GM12878 (cell line): ENCODE measurements at regions not wholly inside any gene's neighbourhood (a gene's known extent, or its start where the extent isn't known, plus 50 kb on each side); places are given as distances from the start of the nearest gene placed in this dataset.
A peak's percentile ranks its signal among the peaks of the same experiment; 100 is the strongest.

Experiments used
- ATAC-seq: fragments of 200-7000 bp; cut with Tn5 transposase; 3 replicates; pipeline ENCODE4 v1.9.1; 2020; ENCODE audit warnings: mild to moderate bottlenecking, moderate library complexity
- BruUV-seq: library from RNA; stranded (reverse); fragments of 400-500 nt; replicated peaks from 2 replicates; lab custom pipeline; 2021; lab: Mats Ljungman, UMichigan
- CTCF ChIA-PET: fragments of 300-600 bp; sonication (Branson Sonifier 250); formaldehyde crosslinking; extraction: SDS; loops from one replicate; lab custom pipeline; 2021; ENCODE audit warnings: inconsistent platforms; lab: Yijun Ruan, JAX
- POLR2A ChIA-PET: fragments of 350-600 bp; formaldehyde crosslinking; extraction: SDS; loops from one replicate; lab custom pipeline; 2021; ENCODE audit warnings: inconsistent platforms; lab: Charles Lee
- RAD21 ChIA-PET: fragments of 300-600 bp; sonication (Branson Sonifier 250); formaldehyde crosslinking; loops from one replicate; lab custom pipeline; 2023; ENCODE audit warnings: antibody characterized with exemption; ENCODE audit not compliant: unreplicated experiment; lab: Charles Lee
- SMC1A ChIA-PET: fragments of 300-600 bp; sonication (Branson Sonifier 250); formaldehyde crosslinking; loops from one replicate; lab custom pipeline; 2023; ENCODE audit not compliant: unreplicated experiment, uncharacterized antibody; lab: Charles Lee
- DNase-seq: peaks from one replicate; pipeline ENCODE4 v3.0.0-alpha.2; 2011; ENCODE audit warnings: low read depth, low spot score
- FAIRE-seq: peaks from 3 replicates; lab custom pipeline; 2011; peaks lifted over from hg19 to GRCh38; lab: Jason Lieb, UNC
- H2AFZ ChIP-seq: 2 replicates; pipeline ENCODE4 v1.6.0; 2011; ENCODE audit warnings: low read depth, low read length, control low read depth; ENCODE audit not compliant: control insufficient read depth
- H3K27ac ChIP-seq: 2 replicates; pipeline ENCODE4 v1.5.1; 2011; ENCODE audit warnings: control low read depth; ENCODE audit not compliant: control insufficient read depth, insufficient read depth
- H3K27me3 ChIP-seq, 2 experiments: replicated peaks in 1 of 2; 2 replicates each; pipeline versions ENCODE4 v1.6.0 to v1.6.1; 2011; ENCODE audit warnings: low read length in 1 of 2; ENCODE audit not compliant: control insufficient read depth in 2 of 2, insufficient read depth in 2 of 2
- H3K36me3 ChIP-seq, 2 experiments: 2 replicates each; pipeline ENCODE4 v1.5.1; 2011; ENCODE audit warnings: low read length in 1 of 2; ENCODE audit not compliant: control insufficient read depth in 2 of 2, insufficient read depth in 2 of 2
- H3K4me1 ChIP-seq: 2 replicates; pipeline ENCODE4 v1.6.1; 2011; ENCODE audit warnings: mild to moderate bottlenecking, low read length, moderate library complexity, mixed read lengths; ENCODE audit not compliant: control insufficient read depth, insufficient read depth
- H3K4me2 ChIP-seq: 2 replicates; pipeline ENCODE4 v1.6.0; 2011; ENCODE audit warnings: control low read depth; ENCODE audit not compliant: control insufficient read depth, insufficient read depth
- H3K4me3 ChIP-seq: fragments of 200-600 bp; sonication (generic); 2 replicates; pipeline ENCODE4 v1.5.1; 2016
- H3K79me2 ChIP-seq: 2 replicates; pipeline ENCODE4 v1.6.0; 2011; ENCODE audit warnings: low read length; ENCODE audit not compliant: control insufficient read depth, insufficient read depth
- H3K9ac ChIP-seq: 2 replicates; pipeline ENCODE4 v1.8.0; 2011; ENCODE audit warnings: low read length, control low read depth, mixed read lengths; ENCODE audit not compliant: control insufficient read depth, insufficient read depth
- H3K9me3 ChIP-seq: replicated peaks from 3 replicates; pipeline ENCODE4 v1.5.1; 2011; ENCODE audit warnings: mild to moderate bottlenecking, low read length; ENCODE audit not compliant: control insufficient read depth, insufficient read depth
- H4K20me1 ChIP-seq: 2 replicates; pipeline ENCODE4 v1.6.0; 2011; ENCODE audit not compliant: control insufficient read depth, insufficient read depth
- ASH2L ChIP-seq: fragments of 300-600, 200-600 bp; sonication (generic); IDR thresholded peaks from 2 replicates; pipeline ENCODE4 v1.6.1; 2017; ENCODE audit warnings: low read depth, mild to moderate bottlenecking, borderline replicate concordance
- ATF7 ChIP-seq: fragments of 450-650 bp; IDR thresholded peaks from 2 replicates; pipeline ENCODE4 v1.6.1; 2016; ENCODE audit warnings: low read depth, mild to moderate bottlenecking
- ESRRA ChIP-seq: IDR thresholded peaks from 2 replicates; pipeline ENCODE4 v1.6.1; 2012; ENCODE audit warnings: mild to moderate bottlenecking, low read length, improper control_type of control experiment
- GABPA ChIP-seq: IDR thresholded peaks from 2 replicates; pipeline ENCODE4 v1.6.1; 2014; ENCODE audit warnings: antibody characterized with exemption, low read depth, mild to moderate bottlenecking, inconsistent platforms
- MXI1 ChIP-seq: fragments of 150-350 bp; IDR thresholded peaks from 2 replicates; pipeline ENCODE4 v1.6.1; 2011; ENCODE audit warnings: low read depth, mild to moderate bottlenecking, inconsistent platforms, low read length, improper control_type of control experiment
- RBBP5 ChIP-seq: fragments of 200-600 bp; sonication (generic); conservative IDR thresholded peaks from 2 replicates; pipeline ENCODE4 v1.6.1; 2016
- SMAD5 ChIP-seq: IDR thresholded peaks from 2 replicates; pipeline ENCODE4 v1.6.1; 2016; ENCODE audit warnings: antibody characterized with exemption, low read depth
- TCF7 ChIP-seq: IDR thresholded peaks from 2 replicates; pipeline ENCODE4 v1.6.1; 2014; ENCODE audit warnings: antibody characterized with exemption, borderline replicate concordance
- YBX1 ChIP-seq: fragments of 450-650 bp; IDR thresholded peaks from 2 replicates; pipeline ENCODE4 v1.6.1; 2016; ENCODE audit warnings: antibody characterized with exemption
- WGBS: methylation state at CpG from one replicate; pipeline ENCODE4 v1.1.6; 2016; ENCODE audit warnings: low lambda C conversion rate; ENCODE audit not compliant: insufficient replicate concordance, insufficient coverage; ENCODE audit errors: missing lambda C conversion rate; 5-methylcytosine and 5-hydroxymethylcytosine counted together
- in situ Hi-C: fragments of 300-500 bp; cut with MboI; formaldehyde crosslinking; loops from 9 replicates; pipeline ENCODE4 v1.14.3; 2018; ENCODE audit warnings: mixed read lengths
- intact Hi-C: fragments of 100-400 bp; cut with micrococcal nuclease; formaldehyde crosslinking; loops from one replicate; pipeline ENCODE4 v1.14.2; 2022; ENCODE audit not compliant: unreplicated experiment

DNA sequence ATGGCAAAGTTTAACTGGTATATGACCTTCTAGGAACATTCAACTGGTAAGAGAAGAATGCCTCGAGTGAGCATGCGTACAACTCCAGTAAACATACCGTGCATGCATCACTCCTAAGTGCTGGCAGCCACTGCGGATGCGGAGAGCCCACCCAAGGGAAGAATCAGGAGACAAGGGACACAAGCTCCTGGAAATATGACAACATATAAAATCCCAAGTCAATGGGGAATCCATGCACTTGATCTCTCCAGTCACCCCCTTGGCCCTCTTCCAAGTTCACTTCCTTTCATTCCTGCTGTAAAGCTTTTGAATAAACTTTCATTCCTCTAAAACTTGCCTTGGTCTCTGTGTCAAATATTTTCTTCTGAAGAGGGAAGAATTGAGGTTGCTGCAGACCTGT, 168.7 kb upstream of the TMCC3 start (continued):
- TF ChIP-seq ESRRA, result no peak

- no peak overlapping the region for H2AFZ ChIP-seq
- WGBS, result 0% methylated on average over 1 of the region's 1 CpG
- peaks cover 0 to 4% of the 10 kb centered on the region in 2 experiments; a peak in 1 of 4 replicates for H3K36me3 ChIP-seq
- in situ Hi-C loops (loop anchor here (25.0 kb wide), 1 partner anchor 1855 kb away; no protein-coding TSS in a partner anchor), intact Hi-C loops (loop anchor here (1.0 to 5.0 kb wide), 4 partner anchors 14 to 195 kb away; no protein-coding TSS in a partner anchor)
- no peaks in the 10 kb centered on the region for H3K27me3 ChIP-seq
- no peak for FAIRE-seq
- H3K4me2 ChIP-seq, result peak overlapping the region; percentile 68
- no peaks in the 10 kb centered on the region for H4K20me1 ChIP-seq
- ChIA-PET POLR2A (interaction anchor here (0.5 to 10.3 kb wide), 12 partner anchors 9 to 612 kb away, joined by 3 to 96 read pairs (median 4); partner anchors contain the start of gene NDUFA12), RAD21 (interaction anchor here (0.7 to 13.1 kb wide), 23 partner anchors 9 to 256 kb away, joined by 3 to 205 read pairs (median 5); partner anchors contain the start of gene NR2C1), SMC1A (interaction anchor here (0.6 to 11.8 kb wide), 20 partner anchors 9 to 548 kb away, joined by 3 to 243 read pairs (median 6); no protein-coding TSS in a partner anchor), CTCF (interaction anchor here (1.0 to 8.0 kb wide), 13 partner anchors 13 to 256 kb away, joined by 3 to 133 read pairs (median 5); no protein-coding TSS in a partner anchor)
- peak overlapping the region; percentile 99 for H3K27ac ChIP-seq
- peak; percentile 35 for ATAC-seq
- H3K79me2 ChIP-seq, result peaks cover 92% of the 10 kb centered on the region
- peaks cover 56% of the 10 kb centered on the region for H3K4me1 ChIP-seq
- H3K4me3 ChIP-seq, result peak overlapping the region; percentile 34
- H3K9me3 ChIP-seq, result peaks cover 40% of the 10 kb centered on the region
- peak overlapping the region; percentile 42 for H3K9ac ChIP-seq
- TF ChIP-seq RBBP5, result 0 out of 2 replicates have a peak, but pooled peaks have one; percentile 13
- TF ChIP-seq MXI1, result 0 out of 2 replicates have a peak, but pooled peaks have one; percentile 48
- no peak for TF ChIP-seq YBX1
- TF ChIP-seq ASH2L, result 0 out of 2 replicates have a peak, but pooled peaks have one; percentile 37
- no peak for TF ChIP-seq SMAD5
- TF ChIP-seq ATF7, result no peak
- 0 out of 2 replicates have a peak, but pooled peaks have one; percentile 35 for TF ChIP-seq GABPA
- TF ChIP-seq TCF7, result 0 out of 2 replicates have a peak, but pooled peaks have one; percentile 20
- DNase-seq, result no peak
- TSS peak; percentile 73 for BruUV-seq
Observed at GRCh38 chr12:94817695-94818075, 167.3 kb upstream of the TMCC3 start.
